ENCODE measurements at regions not wholly inside any gene's neighbourhood (a gene's known extent, or its start where the extent isn't known, plus 50 kb on each side); places are given as distances from the start of the nearest gene placed in this dataset.

DNA sequence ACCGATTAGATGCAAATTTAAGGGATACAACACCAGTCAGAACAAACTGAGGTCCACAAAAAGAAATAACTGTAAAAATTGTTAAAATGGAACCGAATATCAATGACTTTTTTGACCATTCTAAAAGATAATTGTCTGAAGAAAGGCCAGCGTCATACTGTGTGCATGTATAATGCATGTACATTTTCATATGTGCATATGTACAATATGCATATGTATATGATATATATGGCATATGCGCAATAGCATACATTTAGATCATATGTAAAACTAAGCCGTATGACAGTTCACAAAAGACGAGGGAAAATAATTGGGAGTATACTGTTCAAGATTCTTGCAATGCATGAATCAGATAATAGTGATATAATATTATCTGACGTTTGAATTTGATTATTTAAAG, 475.8 kb upstream of the TMEM132C start:
- CTCF ChIA-PET, result no interaction called here
- POLR2A ChIA-PET, result no interaction called here
- intact Hi-C loops (cut with micrococcal nuclease), result no loop called here
- Mint-ChIP-seq H3K27ac (no peak overlapping the region), H3K4me1 (no peaks in the 10 kb centered on the region), H3K9me3 (no peaks in the 10 kb centered on the region), H3K4me3 (no peak overlapping the region), H3K27me3 (no peaks in the 10 kb centered on the region), H3K36me3 (ENCODE audit: low read depth) (no peaks in the 10 kb centered on the region)
- TF ChIP-seq, protein P1, sequence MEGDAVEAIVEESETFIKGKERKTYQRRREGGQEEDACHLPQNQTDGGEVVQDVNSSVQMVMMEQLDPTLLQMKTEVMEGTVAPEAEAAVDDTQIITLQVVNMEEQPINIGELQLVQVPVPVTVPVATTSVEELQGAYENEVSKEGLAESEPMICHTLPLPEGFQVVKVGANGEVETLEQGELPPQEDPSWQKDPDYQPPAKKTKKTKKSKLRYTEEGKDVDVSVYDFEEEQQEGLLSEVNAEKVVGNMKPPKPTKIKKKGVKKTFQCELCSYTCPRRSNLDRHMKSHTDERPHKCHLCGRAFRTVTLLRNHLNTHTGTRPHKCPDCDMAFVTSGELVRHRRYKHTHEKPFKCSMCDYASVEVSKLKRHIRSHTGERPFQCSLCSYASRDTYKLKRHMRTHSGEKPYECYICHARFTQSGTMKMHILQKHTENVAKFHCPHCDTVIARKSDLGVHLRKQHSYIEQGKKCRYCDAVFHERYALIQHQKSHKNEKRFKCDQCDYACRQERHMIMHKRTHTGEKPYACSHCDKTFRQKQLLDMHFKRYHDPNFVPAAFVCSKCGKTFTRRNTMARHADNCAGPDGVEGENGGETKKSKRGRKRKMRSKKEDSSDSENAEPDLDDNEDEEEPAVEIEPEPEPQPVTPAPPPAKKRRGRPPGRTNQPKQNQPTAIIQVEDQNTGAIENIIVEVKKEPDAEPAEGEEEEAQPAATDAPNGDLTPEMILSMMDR (IDR thresholded peaks at IDR 0.05), result no peak
- no peak for DNase-seq
- no peak for ATAC-seq (ENCODE audit: low read depth)

DNA sequence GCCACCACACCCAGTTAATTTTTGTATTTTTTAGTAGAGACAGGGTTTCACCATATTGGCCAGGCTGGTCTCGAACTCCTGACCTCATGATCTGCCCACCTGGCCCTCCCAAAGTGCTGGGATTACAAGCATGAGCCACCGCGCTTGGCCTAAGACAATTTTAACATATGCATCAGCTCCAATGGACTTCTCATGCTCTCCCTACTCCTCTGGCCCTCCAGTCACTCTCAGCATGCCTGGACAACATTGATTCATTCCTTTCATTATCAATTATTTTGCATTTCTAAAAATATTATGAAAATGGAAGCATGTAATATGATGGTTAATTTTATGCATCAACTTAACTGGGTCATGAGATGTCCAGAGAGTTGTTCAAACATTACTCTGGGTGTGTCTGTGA, 469.1 kb upstream of the TMEM132C start:
- DNase-seq (no peak), ATAC-seq (ENCODE audit: low read depth) (no peak)
- POLR2A ChIA-PET, result no interaction called here
- no peak overlapping the region for H3K27ac Mint-ChIP-seq
- no peaks in the 10 kb centered on the region for H3K27me3 Mint-ChIP-seq
- TF ChIP-seq, protein P1 (IDR thresholded peaks at IDR 0.05), result no peak
- no peaks in the 10 kb centered on the region for H3K4me1 Mint-ChIP-seq
- no peak overlapping the region for H3K4me3 Mint-ChIP-seq
- CTCF ChIA-PET, result no interaction called here
- no peaks in the 10 kb centered on the region for H3K9me3 Mint-ChIP-seq
- H3K36me3 Mint-ChIP-seq (ENCODE audit: low read depth), result no peaks in the 10 kb centered on the region
- intact Hi-C loops (cut with micrococcal nuclease), result no loop called here

DNA sequence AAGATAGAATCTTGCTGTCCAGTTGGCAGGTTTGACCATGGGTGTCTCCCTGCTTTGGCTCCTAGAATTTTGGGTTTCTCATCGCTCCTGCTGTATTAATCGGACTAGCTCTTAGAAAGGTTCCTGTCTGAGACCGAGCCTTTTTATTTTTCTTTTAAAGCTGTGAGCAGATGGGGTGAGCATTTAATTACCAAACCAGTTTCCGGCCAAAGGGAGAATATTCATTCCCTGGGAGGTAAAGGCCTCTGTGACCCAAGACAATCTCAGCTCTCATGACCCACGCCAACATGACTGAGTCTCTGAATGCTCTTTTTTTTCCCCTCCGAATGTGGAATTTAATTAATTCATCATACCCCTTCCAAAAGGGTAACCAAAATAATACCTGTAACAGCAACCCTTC, 464.7 kb upstream of the TMEM132C start:
- H3K36me3 Mint-ChIP-seq (ENCODE audit: low read depth), result no peaks in the 10 kb centered on the region
- ChIA-PET POLR2A (no interaction called here), CTCF (no interaction called here)
- intact Hi-C loops (cut with micrococcal nuclease), result no loop called here
- no peaks in the 10 kb centered on the region for H3K27me3 Mint-ChIP-seq
- no peak for ATAC-seq (ENCODE audit: low read depth)
- TF ChIP-seq, protein P1 (IDR thresholded peaks at IDR 0.05), result no peak
- no peaks in the 10 kb centered on the region for H3K4me1 Mint-ChIP-seq
- no peak for DNase-seq
- H3K9me3 Mint-ChIP-seq, result peaks cover 4% of the 10 kb centered on the region
- H3K4me3 Mint-ChIP-seq, result no peak overlapping the region
- H3K27ac Mint-ChIP-seq, result no peak overlapping the region

DNA sequence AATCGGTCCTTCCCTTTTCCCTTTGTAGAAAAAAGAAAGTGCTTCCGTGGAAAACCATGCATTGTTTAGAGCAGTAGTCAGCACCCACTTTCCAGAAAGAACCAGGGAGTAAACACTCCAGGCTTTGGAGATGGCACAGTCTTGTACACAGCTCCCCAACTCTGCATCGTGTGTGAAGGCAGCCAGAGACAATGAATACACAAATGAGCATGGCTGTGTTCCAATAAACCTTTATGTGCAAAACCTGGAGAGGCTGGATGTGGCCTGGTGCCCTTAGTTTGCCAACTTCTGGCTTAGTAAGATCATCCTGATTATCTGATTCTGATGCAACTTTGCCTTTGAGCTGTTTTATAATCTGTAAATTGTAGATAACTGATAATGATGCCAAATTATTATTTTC, 463.4 kb upstream of the TMEM132C start:
- POLR2A ChIA-PET, result no interaction called here
- CTCF ChIA-PET, result no interaction called here
- no peak for DNase-seq
- Mint-ChIP-seq H3K4me1 (no peaks in the 10 kb centered on the region), H3K36me3 (ENCODE audit: low read depth) (no peaks in the 10 kb centered on the region), H3K9me3 (peaks cover 4% of the 10 kb centered on the region), H3K27me3 (no peaks in the 10 kb centered on the region), H3K27ac (no peak overlapping the region), H3K4me3 (no peak overlapping the region)
- intact Hi-C loops (cut with micrococcal nuclease), result no loop called here
- TF ChIP-seq, protein P1 (IDR thresholded peaks at IDR 0.05), result no peak
- ATAC-seq (ENCODE audit: low read depth), result no peak

DNA sequence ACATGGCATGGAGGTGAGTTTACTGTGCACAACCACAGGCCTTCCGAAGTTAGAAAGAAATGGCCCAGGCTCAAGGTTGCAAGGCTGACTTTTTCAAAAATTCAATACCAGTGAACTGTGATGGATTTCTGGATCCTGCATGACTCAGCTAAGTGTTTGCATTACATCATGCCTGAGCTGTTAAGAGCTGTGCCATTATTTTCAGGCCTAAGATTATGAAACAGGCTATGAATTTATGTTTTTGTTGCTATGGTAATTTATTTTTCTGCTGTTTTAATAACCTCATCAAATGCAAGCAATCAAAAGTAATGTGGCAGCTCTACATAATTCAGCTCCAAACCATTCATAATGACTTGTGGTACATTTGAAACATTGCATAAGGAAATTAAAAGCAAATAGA, 457.7 kb upstream of the TMEM132C start:
- Mint-ChIP-seq H3K27me3 (no peaks in the 10 kb centered on the region), H3K4me1 (no peaks in the 10 kb centered on the region), H3K27ac (no peak overlapping the region), H3K36me3 (ENCODE audit: low read depth) (no peaks in the 10 kb centered on the region), H3K4me3 (no peak overlapping the region), H3K9me3 (peaks cover 7% of the 10 kb centered on the region)
- ChIA-PET POLR2A (no interaction called here), CTCF (no interaction called here)
- intact Hi-C loops (cut with micrococcal nuclease), result no loop called here
- TF ChIP-seq, protein P1 (IDR thresholded peaks at IDR 0.05), result no peak
- no peak for DNase-seq
- no peak for ATAC-seq (ENCODE audit: low read depth)

All from activated B cell treated with CpG ODN at 0.5 μM for 24 hours (primary cell).